ENCODE measurements at regions not wholly inside any gene's neighbourhood (a gene's known extent, or its start where the extent isn't known, plus 50 kb on each side); places are given as distances from the start of the nearest gene placed in this dataset.

DNA sequence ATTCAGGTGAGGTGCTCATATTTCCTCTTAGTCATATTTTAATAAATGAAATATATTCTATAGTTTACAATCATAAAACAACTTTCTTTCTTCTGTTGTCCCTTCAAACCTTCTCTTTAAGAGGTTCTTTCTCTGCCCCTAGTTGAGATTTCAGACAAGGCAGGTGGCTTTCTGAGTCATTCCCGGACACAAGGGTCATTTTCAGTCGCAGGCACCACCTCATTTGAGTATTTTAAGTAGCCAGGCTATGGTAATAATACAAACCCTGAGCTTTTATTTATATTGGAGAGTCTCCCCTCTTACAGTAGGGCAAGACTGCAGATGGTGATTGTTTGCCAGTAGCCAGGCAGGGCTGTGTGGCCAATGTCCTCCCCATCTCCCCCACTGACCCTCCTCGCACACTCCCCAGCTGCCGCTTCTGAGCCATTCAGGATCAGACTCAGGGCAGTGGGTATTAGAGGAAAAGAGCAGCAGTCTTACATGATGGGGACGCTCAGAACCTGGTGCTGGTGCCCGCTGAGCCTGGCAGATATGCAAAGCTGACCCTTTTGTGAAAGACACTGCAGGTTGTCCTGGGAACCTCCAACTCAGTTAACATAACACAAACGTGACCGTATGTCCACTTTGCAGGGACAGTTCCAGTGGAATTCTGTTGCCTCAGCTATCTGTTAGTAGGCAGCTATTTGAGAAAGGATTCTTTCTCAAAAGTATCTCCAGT, 101.1 kb upstream of the BCL2L14 start:
- Histone ChIP-seq H3K4me1 (ENCODE audit: low read length) (no peaks in the 10 kb centered on the region), H3K79me2 (ENCODE audit: low read length) (no peaks in the 10 kb centered on the region)
- DNase-seq, result no peak

GRCh38 chr12:11970155-11970520, 100.6 kb upstream of the BCL2L14 start:
- Histone ChIP-seq H3K9me2 (replicated peaks; ENCODE audit: insufficient read depth, low read length) (no peaks in the 10 kb centered on the region), H4K20me1 (ENCODE audit: insufficient read depth, low read depth, low read length) (no peaks in the 10 kb centered on the region), H3K27ac (ENCODE audit: low read length) (no peak overlapping the region), H2AFZ (ENCODE audit: low read length) (no peak overlapping the region), H3K9ac (ENCODE audit: low read length) (no peak overlapping the region), H3K4me1 (ENCODE audit: low read length) (no peaks in the 10 kb centered on the region), H3K4me3 (ENCODE audit: low read length) (no peak overlapping the region), H3K4me2 (ENCODE audit: low read depth, low read length, poor library complexity, severe bottlenecking) (no peak overlapping the region), H3K79me2 (ENCODE audit: low read length) (no peaks in the 10 kb centered on the region), H3K36me3 (ENCODE audit: insufficient read depth, low read length) (no peaks in the 10 kb centered on the region), H3K27me3 (ENCODE audit: low read length) (no peaks in the 10 kb centered on the region), H3K9me3 (ENCODE audit: low read length) (no peaks in the 10 kb centered on the region)
- DNase-seq, result no peak

More for the DNA sequence above, 101.1 kb upstream of the BCL2L14 start:
- H3K9me2 ChIP-seq (replicated peaks; ENCODE audit: insufficient read depth, low read length), result no peaks in the 10 kb centered on the region
- no peaks in the 10 kb centered on the region for H3K9me3 ChIP-seq (ENCODE audit: low read length)
- no peaks in the 10 kb centered on the region for H3K27me3 ChIP-seq (ENCODE audit: low read length)
- H3K9ac ChIP-seq (ENCODE audit: low read length), result no peak overlapping the region
- no peak overlapping the region for H3K4me3 ChIP-seq (ENCODE audit: low read length)
- H2AFZ ChIP-seq (ENCODE audit: low read length), result no peak overlapping the region
- H3K36me3 ChIP-seq (ENCODE audit: insufficient read depth, low read length), result no peaks in the 10 kb centered on the region
- no peak overlapping the region for H3K27ac ChIP-seq (ENCODE audit: low read length)
- no peak overlapping the region for H3K4me2 ChIP-seq (ENCODE audit: low read depth, low read length, poor library complexity, severe bottlenecking)
- H4K20me1 ChIP-seq (ENCODE audit: insufficient read depth, low read depth, low read length), result no peaks in the 10 kb centered on the region

GRCh38 chr12:11973396-11973795, 97.3 kb upstream of the BCL2L14 start:
- Histone ChIP-seq H3K4me2 (ENCODE audit: low read depth, low read length, poor library complexity, severe bottlenecking) (no peak overlapping the region), H3K4me1 (ENCODE audit: low read length) (no peaks in the 10 kb centered on the region), H3K9me2 (replicated peaks; ENCODE audit: insufficient read depth, low read length) (no peaks in the 10 kb centered on the region), H3K36me3 (ENCODE audit: insufficient read depth, low read length) (no peaks in the 10 kb centered on the region), H4K20me1 (ENCODE audit: insufficient read depth, low read depth, low read length) (no peaks in the 10 kb centered on the region), H3K9me3 (ENCODE audit: low read length) (no peaks in the 10 kb centered on the region), H3K9ac (ENCODE audit: low read length) (no peak overlapping the region), H3K27me3 (ENCODE audit: low read length) (no peaks in the 10 kb centered on the region), H3K79me2 (ENCODE audit: low read length) (no peaks in the 10 kb centered on the region), H3K27ac (ENCODE audit: low read length) (no peak overlapping the region), H3K4me3 (ENCODE audit: low read length) (no peak overlapping the region), H2AFZ (ENCODE audit: low read length) (no peak overlapping the region)
- no peak for DNase-seq

- Histone ChIP-seq H3K9ac (ENCODE audit: low read length) (no peak overlapping the region), H3K27ac (ENCODE audit: low read length) (no peak overlapping the region), H3K4me1 (ENCODE audit: low read length) (no peaks in the 10 kb centered on the region), H3K27me3 (ENCODE audit: low read length) (no peaks in the 10 kb centered on the region), H3K79me2 (ENCODE audit: low read length) (no peaks in the 10 kb centered on the region), H3K36me3 (ENCODE audit: insufficient read depth, low read length) (no peaks in the 10 kb centered on the region), H3K9me2 (replicated peaks; ENCODE audit: insufficient read depth, low read length) (no peaks in the 10 kb centered on the region), H4K20me1 (ENCODE audit: insufficient read depth, low read depth, low read length) (no peaks in the 10 kb centered on the region), H3K4me2 (ENCODE audit: low read depth, low read length, poor library complexity, severe bottlenecking) (no peak overlapping the region), H3K9me3 (ENCODE audit: low read length) (no peaks in the 10 kb centered on the region), H2AFZ (ENCODE audit: low read length) (no peak overlapping the region), H3K4me3 (ENCODE audit: low read length) (no peak overlapping the region)
- no peak for DNase-seq
These were observed 94.7 kb upstream of the BCL2L14 start for GRCh38 chr12:11976005-11976404.

DNA sequence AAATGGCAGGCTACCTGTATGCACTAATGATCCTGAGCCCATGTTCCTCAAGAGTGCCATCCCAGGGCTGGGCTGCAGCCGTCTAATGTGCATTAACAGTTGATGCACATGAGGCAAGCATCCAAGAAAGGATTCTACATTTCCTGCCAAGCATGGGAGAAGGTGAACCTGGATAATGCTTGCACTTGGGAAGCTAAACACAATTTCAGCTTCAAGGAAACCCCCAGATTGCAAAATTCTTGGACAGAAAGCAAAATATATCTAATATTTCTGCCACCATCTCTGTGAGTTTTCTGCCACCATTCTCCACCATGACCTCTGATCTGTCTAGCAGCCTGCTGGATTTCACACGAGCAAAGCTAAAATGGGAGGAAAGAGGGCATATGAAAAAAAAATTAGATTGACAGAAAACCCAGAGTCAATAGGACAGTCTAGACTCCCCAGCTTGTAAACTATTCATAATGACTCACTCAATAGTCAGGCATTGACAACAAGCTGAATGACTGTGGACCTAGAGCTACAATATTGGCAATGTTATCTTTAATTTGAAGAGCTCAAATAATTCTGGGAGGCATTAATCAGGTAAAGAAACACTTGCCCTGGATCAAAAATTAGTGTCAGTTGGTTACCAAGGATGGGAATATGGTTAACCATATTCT, 91.9 kb upstream of the BCL2L14 start:
- H3K9me2 ChIP-seq (replicated peaks; ENCODE audit: insufficient read depth, low read length), result no peaks in the 10 kb centered on the region
- H3K4me2 ChIP-seq (ENCODE audit: low read depth, low read length, poor library complexity, severe bottlenecking), result no peak overlapping the region
- H3K4me3 ChIP-seq (ENCODE audit: low read length), result no peak overlapping the region
- no peaks in the 10 kb centered on the region for H4K20me1 ChIP-seq (ENCODE audit: insufficient read depth, low read depth, low read length)
- H3K9me3 ChIP-seq (ENCODE audit: low read length), result no peaks in the 10 kb centered on the region
- no peaks in the 10 kb centered on the region for H3K36me3 ChIP-seq (ENCODE audit: insufficient read depth, low read length)
- no peak overlapping the region for H3K9ac ChIP-seq (ENCODE audit: low read length)
- H2AFZ ChIP-seq (ENCODE audit: low read length), result no peak overlapping the region
- no peak overlapping the region for H3K27ac ChIP-seq (ENCODE audit: low read length)
- no peaks in the 10 kb centered on the region for H3K4me1 ChIP-seq (ENCODE audit: low read length)
- no peaks in the 10 kb centered on the region for H3K79me2 ChIP-seq (ENCODE audit: low read length)
- H3K27me3 ChIP-seq (ENCODE audit: low read length), result no peaks in the 10 kb centered on the region
- DNase-seq, result no peak

- H3K4me1 ChIP-seq (ENCODE audit: low read length), result no peaks in the 10 kb centered on the region
- H3K27ac ChIP-seq (ENCODE audit: low read length), result no peak overlapping the region
- DNase-seq, result no peak
- H3K9ac ChIP-seq (ENCODE audit: low read length), result no peak overlapping the region
- no peak overlapping the region for H2AFZ ChIP-seq (ENCODE audit: low read length)
- no peaks in the 10 kb centered on the region for H3K9me2 ChIP-seq (replicated peaks; ENCODE audit: insufficient read depth, low read length)
- H3K36me3 ChIP-seq (ENCODE audit: insufficient read depth, low read length), result no peaks in the 10 kb centered on the region
- H3K79me2 ChIP-seq (ENCODE audit: low read length), result no peaks in the 10 kb centered on the region
- no peaks in the 10 kb centered on the region for H3K27me3 ChIP-seq (ENCODE audit: low read length)
- H3K4me2 ChIP-seq (ENCODE audit: low read depth, low read length, poor library complexity, severe bottlenecking), result no peak overlapping the region
- H4K20me1 ChIP-seq (ENCODE audit: insufficient read depth, low read depth, low read length), result no peaks in the 10 kb centered on the region
- H3K4me3 ChIP-seq (ENCODE audit: low read length), result no peak overlapping the region
- H3K9me3 ChIP-seq (ENCODE audit: low read length), result no peaks in the 10 kb centered on the region
These were observed 90.6 kb upstream of the BCL2L14 start for GRCh38 chr12:11980115-11980514.

- H3K36me3 ChIP-seq (ENCODE audit: insufficient read depth, low read length), result no peaks in the 10 kb centered on the region
- no peak for DNase-seq
- no peak overlapping the region for H3K4me3 ChIP-seq (ENCODE audit: low read length)
- H3K9me3 ChIP-seq (ENCODE audit: low read length), result no peaks in the 10 kb centered on the region
- H3K9ac ChIP-seq (ENCODE audit: low read length), result no peak overlapping the region
- H4K20me1 ChIP-seq (ENCODE audit: insufficient read depth, low read depth, low read length), result no peaks in the 10 kb centered on the region
- H3K4me2 ChIP-seq (ENCODE audit: low read depth, low read length, poor library complexity, severe bottlenecking), result no peak overlapping the region
- no peak overlapping the region for H2AFZ ChIP-seq (ENCODE audit: low read length)
- H3K9me2 ChIP-seq (replicated peaks; ENCODE audit: insufficient read depth, low read length), result no peaks in the 10 kb centered on the region
- no peak overlapping the region for H3K27ac ChIP-seq (ENCODE audit: low read length)
- H3K27me3 ChIP-seq (ENCODE audit: low read length), result no peaks in the 10 kb centered on the region
- H3K4me1 ChIP-seq (ENCODE audit: low read length), result no peaks in the 10 kb centered on the region
- no peaks in the 10 kb centered on the region for H3K79me2 ChIP-seq (ENCODE audit: low read length)
These were observed 89.5 kb upstream of the BCL2L14 start for GRCh38 chr12:11981121-11981733.

DNA sequence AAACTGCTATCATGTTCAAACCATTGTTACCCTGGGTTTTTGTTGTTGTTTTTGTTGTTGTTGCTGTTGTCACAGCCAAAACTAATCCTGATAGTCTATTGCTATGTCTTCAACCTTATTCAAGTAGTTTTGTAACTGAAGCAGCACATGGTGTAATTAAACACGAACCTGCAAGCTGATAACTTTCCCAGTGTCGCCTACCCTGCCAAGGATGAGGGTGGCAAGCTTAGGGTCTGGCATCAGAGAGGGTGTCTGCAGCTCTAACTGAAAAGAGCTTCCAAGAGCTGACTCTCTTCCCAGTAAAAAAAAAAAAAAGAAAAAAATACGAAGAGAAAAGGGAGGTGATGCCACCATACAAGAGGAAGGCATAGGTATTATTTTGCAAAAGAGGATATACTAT, 86.3 kb upstream of the BCL2L14 start:
- no peak for DNase-seq
- H3K4me2 ChIP-seq (ENCODE audit: low read depth, low read length, poor library complexity, severe bottlenecking), result no peak overlapping the region
- H3K9me2 ChIP-seq (replicated peaks; ENCODE audit: insufficient read depth, low read length), result no peaks in the 10 kb centered on the region
- no peaks in the 10 kb centered on the region for H3K9me3 ChIP-seq (ENCODE audit: low read length)
- H3K9ac ChIP-seq (ENCODE audit: low read length), result no peak overlapping the region
- no peaks in the 10 kb centered on the region for H3K79me2 ChIP-seq (ENCODE audit: low read length)
- no peaks in the 10 kb centered on the region for H4K20me1 ChIP-seq (ENCODE audit: insufficient read depth, low read depth, low read length)
- H3K27ac ChIP-seq (ENCODE audit: low read length), result no peak overlapping the region
- no peak overlapping the region for H2AFZ ChIP-seq (ENCODE audit: low read length)
- H3K36me3 ChIP-seq (ENCODE audit: insufficient read depth, low read length), result no peaks in the 10 kb centered on the region
- no peaks in the 10 kb centered on the region for H3K4me1 ChIP-seq (ENCODE audit: low read length)
- no peak overlapping the region for H3K4me3 ChIP-seq (ENCODE audit: low read length)
- no peaks in the 10 kb centered on the region for H3K27me3 ChIP-seq (ENCODE audit: low read length)

All from Karpas-422 (cell line).